Activated CD8-positive, alpha-beta memory T cell treated with anti-CD3 and anti-CD28 coated beads, Interleukin-2, amount 50 U/mL, for 24 hours (primary cell): ENCODE measurements at regions not wholly inside any gene's neighbourhood (a gene's known extent, or its start where the extent isn't known, plus 50 kb on each side); places are given as distances from the start of the nearest gene placed in this dataset.

ENCODE experiments used
- DNase-seq: peaks from one replicate; pipeline ENCODE4 v3.0.0-alpha.2; 2020; ENCODE audit errors: extremely low read depth

DNA sequence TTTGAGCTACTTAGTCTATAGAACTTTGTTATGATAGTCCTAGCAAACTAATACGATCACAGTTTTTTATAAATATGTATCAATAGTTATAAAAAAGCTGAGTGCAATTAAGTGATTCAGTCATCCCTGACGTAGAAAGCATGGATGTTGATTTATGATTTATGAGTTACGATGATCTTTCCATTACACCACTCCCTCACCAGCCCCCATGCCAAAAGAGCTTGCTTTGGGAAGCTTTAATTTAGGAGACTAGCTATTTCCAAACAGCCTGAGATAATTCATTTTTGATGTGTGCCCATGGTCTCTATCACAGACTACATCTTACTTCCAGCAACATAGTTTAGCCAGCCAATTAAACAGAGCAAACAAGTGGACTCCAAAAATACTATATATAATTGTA lies 256.8 kb downstream of the GABRG2 start:
- DNase-seq, result no peak

- DNase-seq, result no peak
Measured at GRCh38 chr5:162325143-162325727, 257.7 kb downstream of the GABRG2 start.

DNA sequence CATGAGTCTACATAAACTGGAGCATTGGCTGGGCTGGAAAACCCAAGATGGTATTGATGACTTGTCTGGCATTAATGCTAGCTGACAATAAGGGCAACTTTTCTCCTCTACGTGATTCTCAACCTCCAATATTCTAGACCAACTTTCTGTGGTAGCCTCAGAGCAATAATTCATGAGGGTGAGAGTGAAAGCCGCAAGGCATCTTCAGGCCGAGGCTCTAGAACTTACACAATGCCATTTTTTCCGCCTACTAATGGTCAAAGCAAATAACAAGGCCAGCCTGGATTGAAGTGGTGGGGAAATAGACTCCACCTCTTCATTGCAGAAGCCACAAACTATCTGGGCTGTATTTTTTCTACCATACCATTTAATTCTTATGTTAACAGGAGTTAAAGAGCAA lies 267.4 kb downstream of the GABRG2 start:
- DNase-seq, result no peak

GRCh38 chr5:162360373-162360931 lies 292.9 kb downstream of the GABRG2 start:
- no peak for DNase-seq

GRCh38 chr5:162372256-162372655 lies 304.7 kb downstream of the GABRG2 start:
- DNase-seq, result no peak

DNA sequence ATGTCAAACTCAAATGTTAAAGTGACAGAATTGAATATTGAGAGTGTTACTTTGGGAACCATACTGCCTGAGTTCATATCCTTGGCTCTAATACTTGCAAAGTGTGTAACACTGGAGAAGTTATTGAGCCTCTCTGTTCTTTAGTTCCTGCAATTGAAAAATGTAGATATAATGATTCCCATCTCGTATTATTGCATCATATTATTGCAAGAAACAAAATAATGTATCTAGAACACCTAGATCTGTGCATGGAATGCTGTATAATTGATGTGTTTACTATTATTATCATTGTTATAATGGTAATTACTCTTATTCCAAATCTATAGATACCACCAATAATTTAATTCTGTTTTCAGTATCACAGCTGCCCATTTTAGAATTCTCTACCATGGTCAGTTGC lies 310.3 kb downstream of the GABRG2 start:
- no peak for DNase-seq

DNA sequence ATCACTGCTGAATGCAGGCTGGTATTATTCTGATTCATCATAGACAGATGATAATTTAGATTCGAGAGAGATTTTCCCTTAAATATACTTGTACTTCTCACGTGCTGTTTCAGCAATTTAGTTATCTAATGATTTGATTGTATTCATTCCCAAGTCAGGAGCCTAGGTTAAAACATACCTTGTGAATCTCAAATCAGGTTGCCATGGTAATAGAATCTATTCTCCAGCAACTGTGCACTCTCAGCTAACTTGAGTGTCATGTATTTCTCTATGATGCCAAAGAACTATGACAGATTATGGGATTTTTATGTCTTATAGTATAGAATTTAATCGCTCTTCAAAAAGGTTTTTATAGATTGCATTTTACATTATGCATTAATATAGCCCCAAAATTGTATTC lies 315.3 kb downstream of the GABRG2 start:
- no peak for DNase-seq

DNA sequence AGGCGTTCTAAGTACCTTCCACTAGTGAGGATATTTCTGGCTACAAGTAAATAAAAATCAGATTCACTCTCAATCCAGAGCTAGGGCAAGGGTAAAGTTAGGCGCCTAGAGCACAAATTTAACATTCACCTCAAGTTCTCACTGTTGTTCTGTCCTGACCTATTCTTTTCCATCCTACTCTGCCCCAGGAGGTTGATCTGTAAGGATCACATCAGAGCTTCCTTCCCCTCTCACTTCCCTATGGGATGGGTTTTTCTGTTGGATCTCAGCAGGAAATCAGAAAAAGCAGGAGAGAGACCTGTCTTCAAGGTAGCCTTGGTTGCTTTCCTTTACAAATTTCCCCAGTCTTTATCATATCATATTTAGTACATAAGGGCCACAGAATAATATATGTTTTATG lies 316.7 kb downstream of the GABRG2 start:
- no peak for DNase-seq

DNA sequence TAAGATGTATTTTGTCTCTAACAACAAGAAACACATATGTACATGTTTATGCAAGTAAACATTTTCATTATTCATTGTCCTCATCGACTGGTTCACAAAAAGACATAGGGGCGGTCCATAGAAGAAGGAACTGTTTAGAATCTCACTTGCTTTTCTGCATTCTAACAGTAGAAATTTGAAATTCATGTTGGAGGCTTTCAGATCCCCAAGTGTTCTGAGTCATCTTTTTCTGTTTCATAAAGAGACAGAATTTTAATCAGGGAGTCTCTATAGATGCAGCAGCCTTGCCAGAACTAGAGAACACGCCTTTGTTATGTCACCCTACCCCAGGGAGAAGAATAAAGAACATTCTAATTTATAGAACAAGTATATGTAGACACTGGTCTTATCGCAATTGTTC lies 324.3 kb downstream of the GABRG2 start:
- DNase-seq, result no peak

GRCh38 chr5:162392336-162392735 lies 324.8 kb downstream of the GABRG2 start:
- no peak for DNase-seq

DNA sequence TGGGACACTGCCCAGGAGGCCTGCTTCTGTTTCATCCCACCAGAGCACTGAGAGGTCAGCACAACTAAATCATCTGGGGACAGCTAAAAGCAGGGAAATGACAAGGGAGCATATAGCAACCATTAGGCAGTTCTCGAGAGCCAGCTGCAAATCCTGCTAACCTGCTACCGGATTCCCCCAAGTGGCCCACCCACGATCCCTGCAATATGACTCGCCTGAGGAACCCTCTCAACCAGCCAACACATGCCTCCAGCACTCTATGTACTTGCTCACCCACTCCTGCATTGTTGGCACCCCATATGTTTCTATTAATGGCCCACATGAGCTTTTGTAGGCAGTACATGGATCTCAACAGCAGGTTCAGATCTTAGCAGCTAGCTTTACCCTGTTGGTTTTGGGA lies 326.0 kb downstream of the GABRG2 start:
- no peak for DNase-seq

DNA sequence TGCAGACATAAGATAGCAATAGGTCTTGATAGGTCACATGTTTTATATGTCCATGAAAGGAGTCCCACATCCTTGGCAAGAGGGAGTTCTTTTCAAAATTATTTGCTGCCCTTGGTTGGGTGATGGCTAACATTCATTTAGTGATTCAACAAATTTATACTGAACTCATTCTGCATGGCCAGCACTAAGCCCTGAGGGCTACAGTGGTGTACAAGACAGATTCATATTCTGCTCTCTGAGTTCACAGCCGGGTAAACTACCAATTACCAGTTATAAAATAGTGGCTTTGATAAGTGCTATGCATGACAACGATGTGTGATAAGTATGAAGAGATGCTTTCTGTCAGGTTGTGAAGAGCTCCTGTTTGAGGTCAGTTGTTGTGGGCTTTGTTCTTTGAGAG lies 340.0 kb downstream of the GABRG2 start:
- no peak for DNase-seq

GRCh38 chr5:162410365-162410764 lies 342.8 kb downstream of the GABRG2 start:
- no peak for DNase-seq

DNA sequence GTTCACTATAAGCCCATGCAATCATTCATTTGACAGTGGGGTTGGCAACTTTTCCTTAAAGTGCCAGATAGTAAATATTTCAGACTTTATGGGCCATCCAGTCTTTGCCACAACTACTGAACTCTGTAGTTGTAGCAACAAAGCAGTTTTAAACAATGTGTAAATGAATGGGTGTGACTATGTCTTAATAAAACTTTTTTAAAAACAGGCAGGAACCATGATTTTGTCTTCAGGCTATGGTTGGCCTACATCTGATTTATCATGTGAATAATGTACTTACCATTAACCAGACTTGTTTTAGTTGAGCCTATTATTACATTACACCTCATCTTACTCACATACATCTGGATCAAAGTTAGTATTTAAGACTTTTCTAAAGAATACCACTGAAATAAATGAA lies 361.6 kb downstream of the GABRG2 start:
- no peak for DNase-seq

DNA sequence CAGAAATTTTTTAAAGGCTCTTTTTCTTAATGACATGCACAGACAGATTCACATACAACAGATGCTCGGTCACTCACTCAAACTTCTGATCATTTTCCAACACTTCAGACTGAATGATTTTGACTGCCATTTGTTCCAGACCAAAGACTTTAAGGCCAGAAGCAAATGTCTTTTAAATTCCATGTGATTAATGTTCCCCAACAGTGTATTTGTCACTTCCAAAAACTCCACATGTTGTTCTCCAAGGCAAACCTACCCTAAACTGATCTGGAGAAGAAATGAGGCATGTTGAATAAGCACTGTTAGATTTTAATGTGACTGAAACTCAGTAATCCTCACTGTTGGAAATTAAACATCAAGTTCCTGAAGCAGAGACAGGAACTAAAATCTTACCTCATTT lies 366.7 kb downstream of the GABRG2 start:
- no peak for DNase-seq

DNA sequence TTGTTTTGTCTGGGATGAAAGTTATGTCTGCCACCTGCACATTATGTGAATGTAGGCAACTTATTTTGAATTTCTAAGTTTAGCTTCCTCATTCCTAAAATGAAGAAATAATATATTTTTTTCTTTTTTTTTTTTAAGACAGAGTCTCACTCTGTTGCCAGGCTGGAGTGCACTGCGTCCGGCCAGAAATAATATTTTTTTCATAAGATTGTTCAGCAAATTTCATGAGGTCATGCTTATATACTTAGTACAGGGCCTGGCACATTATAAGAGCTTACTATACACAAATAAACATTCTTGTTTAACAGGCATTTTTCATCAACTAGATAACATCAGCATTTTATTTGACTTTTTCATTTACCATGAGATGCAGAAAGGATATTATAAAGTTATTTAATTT lies 368.5 kb downstream of the GABRG2 start:
- DNase-seq, result no peak

DNA sequence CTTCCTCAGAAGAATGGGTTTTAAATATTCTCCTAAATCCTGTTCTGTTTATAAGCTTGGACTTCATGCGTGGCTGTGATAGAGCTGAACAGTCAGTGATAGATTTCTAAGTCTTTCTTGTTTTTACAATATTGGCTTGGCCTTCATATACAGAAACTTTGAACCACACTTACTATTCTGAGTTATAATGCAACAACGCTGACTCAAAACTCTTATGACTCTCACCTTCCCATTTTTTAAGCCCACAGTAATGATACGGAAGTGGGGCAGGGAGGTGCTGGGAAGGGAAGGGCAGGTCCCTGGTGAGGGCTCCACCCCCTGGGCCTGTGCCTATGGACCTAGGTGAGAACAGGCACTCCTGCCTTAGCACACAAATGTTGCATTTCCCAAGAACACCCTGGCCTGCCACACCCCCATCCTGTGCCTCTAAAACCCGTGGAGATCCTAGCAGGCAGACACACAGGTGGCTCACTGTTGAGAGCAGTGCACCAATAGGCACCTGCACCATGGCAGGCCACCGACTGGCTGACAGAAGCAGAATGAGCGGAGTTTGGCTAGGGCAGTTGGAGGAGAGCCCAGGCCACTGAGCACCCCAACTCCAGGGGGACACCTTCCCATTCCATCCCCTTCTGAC lies 376.7 kb downstream of the GABRG2 start:
- no peak for DNase-seq

DNA sequence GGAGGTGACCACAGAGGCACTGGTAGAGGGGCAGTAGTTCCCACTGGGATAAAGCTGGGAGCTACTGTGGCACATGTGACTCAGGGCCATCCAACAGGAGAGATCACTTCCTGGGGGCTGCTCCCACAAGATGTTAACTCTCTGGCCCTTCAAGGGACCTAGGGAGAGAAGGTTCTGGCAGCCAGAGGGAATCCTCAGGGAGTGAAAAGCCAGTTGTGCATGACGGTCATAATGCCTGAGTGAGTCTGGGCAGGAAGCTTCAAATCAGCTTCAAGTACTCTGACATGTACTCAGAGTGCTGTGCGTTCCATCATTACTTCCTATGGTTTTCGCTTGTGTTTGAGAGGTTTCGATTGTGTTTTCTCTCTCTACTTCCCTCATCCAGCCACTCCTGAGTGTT lies 388.5 kb downstream of the GABRG2 start:
- DNase-seq, result no peak

DNA sequence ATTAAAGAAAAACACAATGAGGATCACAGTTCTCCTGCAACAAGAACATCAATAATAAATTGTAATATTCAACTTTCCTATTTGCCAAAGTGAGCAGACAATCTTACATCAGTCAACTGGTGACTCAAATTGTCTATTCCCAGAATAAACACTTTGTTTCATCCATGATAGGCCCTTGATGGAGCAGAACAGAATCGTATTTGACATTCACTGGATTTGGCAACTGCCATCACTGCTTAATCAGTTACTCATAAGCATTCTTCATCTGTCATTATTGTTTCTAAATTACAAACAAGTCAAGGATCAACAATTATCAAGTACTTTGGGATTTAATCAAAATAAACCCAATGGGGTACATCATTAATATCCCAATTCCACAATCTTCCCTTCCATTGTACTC lies 398.4 kb downstream of the GABRG2 start:
- DNase-seq, result no peak

DNA sequence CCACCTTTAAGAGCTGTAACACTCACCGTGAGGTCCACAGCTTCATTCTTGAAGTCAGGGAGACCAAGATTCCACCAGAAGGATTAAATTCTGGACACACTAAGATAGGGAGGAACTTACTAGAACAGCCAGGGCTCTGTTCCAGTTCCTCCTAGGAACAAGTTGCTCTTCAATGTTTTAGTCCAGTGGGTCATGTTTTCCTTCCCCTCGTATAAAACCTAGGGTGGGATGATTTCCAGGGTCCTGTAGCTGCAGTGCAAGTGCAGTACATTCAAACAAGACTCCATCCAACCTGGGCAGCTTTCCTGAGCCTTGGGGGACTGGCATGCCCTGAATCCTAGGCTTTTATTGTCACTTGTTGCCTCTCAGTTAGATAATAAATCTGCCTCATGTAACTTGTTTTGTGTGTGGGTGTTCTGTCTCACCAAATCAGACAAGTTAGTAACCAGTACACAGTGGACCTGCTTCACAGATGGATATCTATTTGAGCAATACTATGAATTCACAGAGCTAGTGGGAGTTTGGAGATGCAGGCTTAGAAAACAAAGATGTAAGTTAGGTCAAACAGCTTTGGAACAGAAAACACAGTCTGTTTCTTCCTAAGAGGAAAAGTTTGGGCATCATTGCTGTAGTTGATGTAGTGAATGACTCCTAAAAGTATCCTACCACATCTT lies 405.6 kb downstream of the GABRG2 start:
- DNase-seq, result no peak

DNA sequence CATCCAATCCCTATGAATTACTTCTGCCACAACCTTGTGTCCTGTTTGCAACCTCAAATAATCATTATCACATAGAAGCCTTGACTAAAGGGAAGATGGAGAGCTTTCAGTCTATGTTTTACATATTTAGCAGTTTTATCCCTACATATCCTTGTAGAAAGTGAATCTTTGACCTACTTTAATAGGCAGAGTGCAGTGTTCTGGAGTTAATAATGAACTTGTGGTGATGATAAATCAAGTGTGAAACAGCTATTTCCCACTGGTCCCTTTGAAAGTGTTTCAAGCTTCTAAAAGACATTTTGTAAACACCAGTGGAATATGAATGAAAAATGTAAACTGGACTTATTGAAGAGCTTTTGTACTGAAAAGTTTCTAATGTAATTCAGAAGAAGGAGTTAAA lies 406.7 kb downstream of the GABRG2 start:
- no peak for DNase-seq

DNA sequence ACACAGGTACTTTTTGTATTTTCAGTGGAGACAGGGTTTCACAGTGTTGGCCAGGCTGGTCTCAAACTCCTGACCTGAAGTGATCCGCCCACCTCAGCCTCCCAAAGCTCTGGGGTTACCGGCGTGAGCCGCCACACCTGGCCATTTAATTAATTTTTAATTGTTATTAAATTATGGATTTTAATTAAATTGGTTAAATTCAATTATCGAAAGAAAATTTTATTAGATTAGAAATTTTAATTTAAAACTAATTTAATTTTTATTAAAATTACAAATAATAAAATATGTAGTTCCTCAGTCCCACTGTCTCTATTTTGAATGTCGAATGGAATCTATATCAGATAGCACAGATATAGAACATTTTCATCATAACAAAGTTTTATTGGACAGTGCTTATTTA lies 416.5 kb downstream of the GABRG2 start:
- no peak for DNase-seq

DNA sequence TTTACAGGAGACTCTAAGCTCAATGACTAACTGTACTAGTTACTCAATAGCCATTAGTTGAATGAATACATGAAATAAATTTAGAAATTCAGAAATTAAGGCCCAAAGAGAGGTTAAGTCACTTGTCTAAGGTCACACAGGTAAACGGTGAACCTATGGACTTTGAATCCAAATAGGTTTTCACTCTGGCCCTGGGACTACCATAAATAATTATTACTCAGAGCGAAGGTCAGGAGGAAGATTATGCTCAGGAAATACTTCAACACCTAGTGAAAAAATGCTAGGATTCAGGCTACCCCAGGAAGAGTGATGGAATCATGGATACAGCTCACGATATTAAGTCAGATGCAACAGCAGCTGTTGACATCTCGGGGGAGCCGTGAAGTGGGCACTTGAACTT lies 417.4 kb downstream of the GABRG2 start:
- no peak for DNase-seq
